HG03457 (cell line): ENCODE measurements at regions not wholly inside any gene's neighbourhood (a gene's known extent, or its start where the extent isn't known, plus 50 kb on each side); places are given as distances from the start of the nearest gene placed in this dataset.

Experiments used
- ATAC-seq: cut with Tn5 transposase; IDR thresholded peaks from one replicate; pipeline ENCODE4 v1.9.1; 2021; ENCODE audit warnings: moderate number of reproducible peaks; ENCODE audit not compliant: unreplicated experiment

DNA sequence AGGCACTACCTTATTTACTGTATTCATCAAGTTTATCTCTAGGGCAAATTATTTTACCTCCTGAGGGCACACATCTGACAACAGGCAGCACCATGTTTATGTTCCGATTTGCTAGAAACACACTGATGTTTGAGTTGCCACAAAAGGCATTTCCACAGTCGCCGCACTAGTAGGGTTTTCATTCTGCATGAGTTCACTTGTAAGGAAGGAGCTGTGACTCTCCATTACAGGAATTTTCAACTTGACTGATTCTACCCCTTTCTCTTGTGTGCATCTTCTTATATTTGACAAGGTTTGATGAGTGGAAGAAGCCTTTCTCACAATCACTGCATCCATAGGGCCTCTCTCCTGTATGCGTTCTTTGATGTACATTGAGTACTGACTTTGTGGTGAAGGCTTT lies 455.9 kb upstream of the CNTN5 start:
- no peak for ATAC-seq

DNA sequence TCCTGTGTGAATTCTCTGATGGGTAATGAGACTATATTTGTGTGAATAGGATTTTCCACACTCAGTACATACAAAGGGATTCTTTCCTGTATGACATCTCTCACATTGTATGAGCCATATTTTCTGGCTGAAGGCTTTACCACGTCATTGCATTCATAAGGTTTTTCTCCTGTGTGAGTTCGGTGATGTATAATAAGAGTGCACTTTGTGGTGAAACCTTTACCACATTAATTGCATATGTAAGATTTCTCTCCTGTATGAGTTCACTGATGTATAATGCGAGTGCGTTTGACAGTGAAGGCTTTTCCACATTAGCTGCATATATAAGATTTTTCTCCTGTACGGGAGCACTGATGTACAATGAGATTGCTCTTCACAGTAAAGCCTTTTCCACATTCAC lies 455.4 kb upstream of the CNTN5 start:
- ATAC-seq = no peak

DNA sequence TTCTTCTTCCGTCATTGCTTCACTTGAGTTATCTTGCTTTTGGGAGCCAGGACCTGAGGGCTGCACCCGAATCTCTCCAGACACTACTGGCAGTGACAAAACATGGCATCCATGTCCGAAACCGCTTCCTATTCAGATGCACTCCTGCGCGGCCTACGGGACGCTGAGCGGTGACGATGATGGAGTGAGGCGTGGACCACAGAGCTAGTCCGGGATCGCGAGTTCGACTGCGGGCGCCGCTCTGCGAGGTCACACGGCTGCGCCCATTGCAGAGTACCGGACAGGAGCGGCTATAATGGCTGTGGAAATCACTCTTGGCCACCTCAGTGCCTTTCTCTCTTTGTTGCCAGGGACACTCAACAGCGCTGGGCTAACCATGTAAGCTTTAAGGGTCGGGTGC lies 453.8 kb upstream of the CNTN5 start:
- ATAC-seq = no peak

DNA sequence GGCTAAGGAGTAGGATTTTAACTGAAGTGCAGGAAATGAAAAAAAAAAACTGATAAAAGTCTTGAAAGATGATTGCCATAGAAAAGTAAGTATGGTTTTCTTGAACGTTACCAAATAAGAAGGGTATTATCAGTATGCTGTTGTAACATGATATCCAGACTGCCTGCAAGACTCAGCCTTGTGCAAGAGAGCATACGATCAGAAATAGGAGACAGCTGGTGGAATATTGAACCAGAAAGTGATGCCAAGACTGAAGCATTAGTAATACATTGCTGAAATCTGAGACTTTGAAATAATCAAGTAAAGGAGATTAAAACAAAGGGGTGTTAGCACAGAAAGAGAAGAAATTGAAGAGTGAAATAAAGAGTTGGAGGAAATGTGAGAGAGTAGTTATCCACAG lies 452.7 kb upstream of the CNTN5 start:
- ATAC-seq = no peak

DNA sequence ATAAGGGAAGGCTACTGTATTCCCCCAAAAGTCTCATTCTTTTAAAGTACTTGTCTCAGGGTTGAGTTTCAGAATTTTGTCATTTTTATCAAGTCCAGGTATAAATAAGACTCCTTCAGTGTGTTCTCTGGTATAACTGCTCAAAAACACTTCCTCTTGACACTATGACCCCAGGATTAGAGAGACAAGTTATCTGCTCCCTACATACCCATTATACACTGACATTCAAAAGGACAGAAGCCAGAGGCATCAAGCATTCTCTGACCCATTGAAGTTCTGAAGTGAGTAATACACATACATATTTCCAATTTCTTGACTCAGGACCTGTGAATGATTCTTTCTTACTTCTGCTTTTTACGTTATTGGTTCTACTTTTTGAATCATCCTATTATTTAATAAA lies 447.8 kb upstream of the CNTN5 start:
- no peak for ATAC-seq

DNA sequence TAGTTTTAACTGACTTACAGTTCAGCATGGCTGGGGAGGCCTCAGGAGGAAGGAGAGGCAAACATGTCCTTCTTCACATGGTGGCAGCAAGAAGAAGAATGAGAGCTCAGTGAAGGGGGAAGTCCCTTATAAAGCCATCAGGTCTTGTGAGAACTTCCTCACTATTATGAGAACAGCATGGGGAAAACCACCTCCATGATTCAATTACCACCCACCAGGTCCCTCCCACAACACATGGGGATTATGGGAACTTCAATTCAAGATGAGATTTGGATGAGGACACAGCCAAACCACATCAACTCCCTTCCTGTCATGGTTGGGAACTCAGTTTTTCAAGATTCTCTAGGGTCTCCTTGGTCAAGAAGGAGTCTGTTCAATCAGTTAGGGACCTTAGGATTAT lies 432.9 kb upstream of the CNTN5 start:
- ATAC-seq = no peak

DNA sequence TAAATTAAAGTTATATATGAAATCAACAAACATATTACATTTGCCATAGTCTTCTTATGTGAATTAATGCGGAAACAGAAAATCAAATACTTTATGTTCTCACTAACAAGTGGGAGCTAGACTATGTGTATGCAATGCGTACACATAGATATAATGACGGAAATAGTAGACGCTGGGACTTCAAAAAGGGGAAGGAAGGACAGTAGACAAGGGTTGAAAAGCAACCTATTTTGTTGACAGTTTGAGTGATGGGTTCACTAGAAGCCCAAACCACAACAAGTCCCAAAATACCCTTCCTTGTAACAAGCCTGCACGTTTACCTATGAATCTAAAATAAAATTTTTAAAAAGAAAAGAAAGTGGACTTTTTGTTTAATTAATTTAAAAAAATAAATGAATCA lies 430.8 kb upstream of the CNTN5 start:
- ATAC-seq = no peak

DNA sequence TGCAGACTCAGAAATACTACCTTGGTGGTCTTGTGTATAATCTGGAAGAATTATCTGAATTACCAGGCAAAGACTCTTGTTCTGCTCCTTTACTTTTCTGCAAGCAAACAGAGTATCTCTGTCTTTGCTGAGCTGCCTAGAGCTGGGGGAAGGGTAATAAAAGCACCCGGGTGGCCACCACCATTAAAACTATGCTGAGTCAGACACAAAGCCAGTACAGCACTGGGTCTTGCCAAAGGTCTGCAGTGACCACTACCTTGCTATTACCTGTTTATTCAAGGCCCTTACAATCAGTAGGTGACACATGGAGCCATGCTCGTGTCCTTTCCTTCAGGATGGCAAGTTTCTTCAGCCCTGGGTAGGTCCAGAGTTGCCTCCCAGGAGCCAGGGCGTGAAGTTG lies 420.6 kb upstream of the CNTN5 start:
- ATAC-seq = no peak

DNA sequence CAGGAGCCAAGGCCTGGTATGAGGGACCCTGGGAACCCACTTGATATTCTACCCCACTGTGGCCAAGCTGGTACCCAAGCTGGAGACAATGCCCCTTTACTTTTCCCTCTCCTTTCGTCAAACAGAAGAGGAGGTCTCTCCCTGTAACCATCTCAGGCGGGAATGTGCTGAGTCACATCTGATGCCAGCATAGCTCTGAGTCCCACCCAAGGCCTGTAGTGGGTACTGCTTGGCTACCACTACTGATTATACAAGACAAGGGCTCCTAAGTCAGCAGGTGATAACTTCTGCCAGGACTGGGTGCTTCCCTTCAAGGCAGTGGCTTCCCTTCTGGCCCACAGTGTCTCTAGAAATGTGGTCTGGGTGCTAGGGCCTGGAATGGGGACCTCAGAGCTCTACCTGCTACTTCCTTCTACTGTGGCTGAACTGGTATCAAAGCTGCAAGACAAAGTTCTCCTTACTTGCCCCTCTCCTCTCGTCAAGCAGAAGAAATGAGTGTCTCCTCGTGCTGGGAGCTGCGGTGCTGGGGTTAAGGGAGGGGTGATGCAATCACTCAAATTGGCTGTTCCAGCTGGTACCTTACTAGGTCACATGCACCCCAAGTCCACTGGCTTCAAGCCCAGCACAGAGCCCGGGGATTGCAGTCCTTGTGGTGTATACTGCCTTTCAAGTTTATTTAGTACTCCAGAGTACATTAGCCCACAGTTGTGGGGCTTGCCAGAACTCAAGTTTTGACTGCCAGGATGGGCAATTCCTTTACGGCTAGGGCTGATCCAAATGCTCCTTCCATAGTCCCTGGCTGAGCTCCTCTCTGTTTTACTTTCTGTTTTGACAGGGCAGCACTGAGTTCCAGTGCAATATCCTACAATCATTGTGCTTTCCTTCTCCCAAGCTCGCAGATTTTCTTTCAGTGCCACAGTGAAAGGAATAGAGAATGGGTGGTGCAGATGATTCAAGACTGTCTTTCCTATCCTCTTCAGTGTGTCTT lies 419.7 kb upstream of the CNTN5 start:
- ATAC-seq = no peak

DNA sequence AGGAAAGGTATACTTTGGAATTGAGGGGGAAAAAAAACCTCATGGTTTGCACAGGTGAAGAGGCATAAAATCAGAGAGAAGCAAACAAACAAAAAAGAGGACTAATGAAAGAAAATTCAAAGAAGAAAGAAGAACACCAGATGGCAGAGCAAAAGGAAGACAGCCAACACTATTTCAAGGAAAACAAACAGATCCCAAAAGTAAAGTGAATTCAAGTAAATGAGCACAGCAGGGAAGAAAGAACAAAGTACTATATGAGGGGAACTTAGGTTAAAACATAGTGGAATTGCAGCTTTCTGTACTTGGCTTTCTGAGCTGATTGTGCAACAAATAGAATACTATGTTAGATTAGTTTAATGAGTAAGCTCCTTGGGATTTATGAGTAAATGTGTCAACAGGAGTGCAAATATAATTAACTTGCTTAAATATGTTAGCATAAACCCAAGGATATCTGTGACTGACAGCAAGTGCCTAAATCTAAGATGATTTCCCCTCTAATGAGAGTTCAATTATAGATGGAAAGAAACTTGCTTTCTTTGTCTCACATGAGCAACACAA lies 404.6 kb upstream of the CNTN5 start:
- no peak for ATAC-seq

DNA sequence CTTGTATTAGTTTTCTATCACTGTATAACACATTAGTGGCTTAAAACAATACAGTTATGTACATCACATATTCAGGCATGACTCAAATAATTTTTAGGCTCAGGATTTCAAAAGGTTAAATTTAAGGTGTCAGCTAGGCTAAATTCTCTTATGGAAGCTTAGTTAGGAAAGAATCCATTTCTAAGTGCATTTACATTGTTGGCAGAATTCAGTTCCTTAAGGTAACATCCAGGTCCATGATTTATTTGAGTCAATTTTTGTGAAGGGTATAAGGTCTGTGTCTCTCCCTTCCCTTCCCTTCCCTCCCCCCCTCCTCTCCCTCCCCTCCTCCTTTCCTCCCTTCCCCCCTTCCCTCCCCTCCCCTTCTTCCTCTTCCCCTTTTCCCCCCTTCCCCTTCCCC lies 399.0 kb upstream of the CNTN5 start:
- no peak for ATAC-seq

DNA sequence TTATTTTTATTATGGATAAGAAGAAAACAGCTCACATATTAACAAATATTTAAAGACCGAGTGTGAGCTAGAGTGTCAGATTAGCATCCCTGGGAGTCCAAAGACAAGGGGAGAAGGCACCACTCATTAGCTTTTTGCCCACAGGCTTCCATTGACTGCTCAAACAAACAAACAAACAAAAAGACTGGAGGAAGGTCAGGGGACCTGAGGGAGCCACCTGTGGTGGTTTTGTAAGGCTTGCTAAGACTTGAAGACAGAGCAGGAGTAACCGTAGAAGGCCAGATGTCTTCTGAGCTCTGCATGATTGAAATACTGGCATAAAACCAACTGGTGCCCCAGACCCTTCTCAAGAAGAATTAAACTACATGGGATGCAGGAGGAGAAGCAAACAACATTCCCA lies 395.2 kb upstream of the CNTN5 start:
- no peak for ATAC-seq

DNA sequence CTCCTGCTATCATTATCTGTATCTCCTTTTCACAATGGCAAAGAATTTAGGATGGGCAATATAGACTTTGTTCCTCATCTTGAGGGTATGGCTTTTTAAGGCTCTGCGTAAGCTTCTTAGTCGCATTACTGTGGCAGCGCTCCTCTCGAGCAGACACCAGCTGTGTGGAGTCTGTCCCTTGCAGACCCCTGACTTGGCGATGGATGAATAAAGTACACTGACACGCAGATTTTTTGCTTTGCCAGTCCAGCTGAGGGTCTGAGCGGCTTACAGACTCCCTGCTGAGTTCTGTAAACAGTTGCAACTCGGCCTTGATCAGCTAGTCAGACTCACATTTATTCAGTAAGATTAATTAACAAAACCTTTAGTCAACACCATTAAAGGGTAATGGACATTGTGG lies 390.0 kb upstream of the CNTN5 start:
- ATAC-seq = no peak

DNA sequence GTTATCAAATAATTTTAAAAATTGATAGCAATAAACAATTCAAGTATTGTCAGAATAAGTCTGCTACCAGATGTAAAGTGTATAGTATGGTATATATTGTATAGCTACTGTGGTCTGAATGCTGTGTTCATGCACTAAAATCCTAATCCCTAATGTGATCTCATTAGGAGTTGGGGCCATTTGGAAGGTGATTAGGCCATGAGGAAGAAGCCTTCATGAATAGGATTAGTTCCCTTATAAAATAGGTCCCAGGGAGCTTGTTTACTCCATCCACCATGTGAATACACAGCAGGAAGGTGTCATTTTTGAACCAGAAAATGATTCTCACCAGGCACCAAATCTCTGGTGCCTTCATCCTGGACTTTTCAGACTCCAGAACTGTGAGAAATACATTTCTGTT lies 363.0 kb upstream of the CNTN5 start:
- no peak for ATAC-seq

DNA sequence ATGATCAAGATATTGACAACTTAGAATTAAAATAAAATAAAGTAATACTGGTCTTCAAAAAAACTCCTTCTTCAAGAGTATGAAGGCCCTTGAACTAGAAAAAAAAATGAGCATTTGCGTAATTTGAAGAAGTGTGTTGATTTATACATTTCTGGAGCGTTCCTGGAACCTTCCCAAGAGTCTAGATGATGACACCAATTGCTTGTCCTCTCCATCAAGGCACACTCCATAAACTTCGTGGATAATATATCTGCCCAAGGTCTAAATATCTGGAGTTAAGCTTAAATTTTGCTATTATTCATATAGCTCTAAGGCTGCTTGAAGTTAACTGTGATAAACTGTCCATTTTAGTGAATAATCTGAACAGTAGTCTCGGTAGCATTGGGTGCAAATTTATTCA lies 361.3 kb upstream of the CNTN5 start:
- no peak for ATAC-seq

DNA sequence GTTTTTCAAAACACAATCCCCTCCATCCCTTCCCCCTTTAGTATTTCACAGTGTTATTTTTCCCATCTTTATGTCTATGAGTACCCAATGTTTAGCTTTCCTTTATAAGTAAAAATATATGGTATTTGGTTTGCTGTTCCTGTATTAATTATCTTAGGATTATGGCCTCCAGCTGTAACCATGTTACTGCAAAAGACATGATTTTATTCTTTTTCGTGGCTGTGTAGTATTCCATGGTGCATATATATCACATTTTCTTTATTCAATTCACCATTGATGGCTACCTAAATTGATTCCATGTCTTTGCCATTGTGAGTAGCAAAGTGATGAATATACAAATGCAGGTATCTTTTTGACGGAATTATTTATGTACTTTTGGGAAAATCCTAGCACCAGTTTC lies 346.4 kb upstream of the CNTN5 start:
- no peak for ATAC-seq

DNA sequence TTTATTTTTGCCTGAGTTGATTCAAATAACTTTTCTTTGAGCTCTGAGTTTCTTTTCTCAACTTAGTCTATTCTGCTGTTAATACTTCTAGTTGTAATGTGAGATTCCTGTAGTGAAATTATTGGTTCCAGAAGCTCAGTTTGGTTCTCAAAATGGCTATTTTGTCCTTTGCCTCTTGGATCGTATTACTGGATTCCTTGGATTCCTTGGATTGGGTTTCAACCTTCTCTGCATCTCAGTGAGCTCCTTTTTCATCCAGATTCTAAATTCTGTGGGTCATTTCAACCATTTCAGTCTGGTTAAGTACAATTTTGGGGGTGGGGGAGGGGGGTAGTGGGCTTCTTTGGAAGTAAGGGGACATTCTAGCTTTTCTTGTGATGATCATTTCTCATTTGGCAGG lies 341.1 kb upstream of the CNTN5 start:
- ATAC-seq = no peak

DNA sequence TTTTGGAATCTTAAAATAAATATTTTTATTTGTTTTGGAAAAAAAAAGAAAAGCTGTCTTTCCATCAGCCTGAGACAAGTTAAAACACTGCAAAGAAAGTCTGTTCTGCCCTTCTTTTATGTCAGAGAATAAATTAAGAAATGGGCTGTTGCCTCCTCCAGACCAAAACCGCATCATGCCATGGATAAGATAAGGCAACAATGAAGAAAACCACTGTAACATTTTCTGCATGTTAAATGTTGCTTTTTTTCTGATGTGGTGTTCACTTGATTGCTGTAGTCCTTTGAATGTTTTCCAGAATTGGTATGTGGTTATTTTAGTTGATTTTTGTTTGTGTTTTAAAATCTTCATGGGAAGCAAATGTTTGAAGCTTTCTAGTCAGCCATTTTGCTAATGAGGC lies 319.2 kb upstream of the CNTN5 start:
- no peak for ATAC-seq

DNA sequence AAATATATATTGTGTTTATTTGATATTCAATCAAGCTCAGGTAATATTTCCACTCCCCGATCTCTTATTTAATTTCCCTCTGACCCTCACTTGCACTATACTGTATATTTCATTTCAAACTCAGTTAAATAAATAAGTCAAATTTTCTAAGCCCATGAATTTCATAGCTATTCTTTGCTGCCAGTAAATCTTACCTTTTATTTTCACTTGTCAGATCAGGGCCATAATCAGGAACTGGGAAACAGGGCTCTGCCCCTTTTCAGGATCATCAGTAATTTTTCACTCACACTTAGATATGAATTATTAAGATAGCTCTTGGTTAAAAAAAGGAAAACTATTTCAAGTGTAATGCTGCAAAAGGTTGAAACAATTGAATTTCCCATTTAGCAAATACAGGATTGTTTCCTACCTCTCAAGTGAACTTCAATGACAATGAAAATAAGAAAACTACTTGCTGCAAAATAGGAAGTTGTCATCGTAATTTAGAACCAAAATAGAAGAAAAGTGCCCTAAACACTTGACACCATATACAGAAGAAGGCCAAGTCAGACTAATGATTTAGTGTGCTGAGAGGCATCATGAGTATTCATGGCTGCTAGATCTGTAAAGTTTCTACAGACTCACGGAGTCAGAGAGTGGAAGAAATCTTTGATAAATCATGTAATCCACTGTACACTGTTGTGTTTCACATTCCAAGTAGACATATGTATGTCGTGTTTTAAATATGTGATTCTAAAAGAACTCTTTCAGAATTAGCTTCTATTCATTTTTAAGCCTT lies 316.8 kb upstream of the CNTN5 start:
- no peak for ATAC-seq

DNA sequence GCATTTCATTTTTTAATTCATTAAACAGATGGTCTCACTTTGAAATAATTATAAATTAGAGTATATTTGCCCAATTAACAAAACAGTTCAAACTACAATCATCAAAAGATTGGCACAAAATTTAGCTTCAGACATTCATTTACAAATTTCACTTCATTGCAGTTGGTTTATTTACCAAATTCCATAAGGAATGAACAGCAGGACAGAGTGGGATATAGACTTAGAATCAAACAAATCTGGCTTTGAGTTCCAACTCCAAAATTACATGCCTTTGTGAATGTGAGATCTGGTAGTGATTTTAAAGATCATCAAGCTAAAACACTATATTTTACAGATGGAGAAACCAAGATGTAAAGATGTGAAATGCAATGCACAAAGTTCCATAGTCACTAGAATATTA lies 310.7 kb upstream of the CNTN5 start:
- no peak for ATAC-seq

DNA sequence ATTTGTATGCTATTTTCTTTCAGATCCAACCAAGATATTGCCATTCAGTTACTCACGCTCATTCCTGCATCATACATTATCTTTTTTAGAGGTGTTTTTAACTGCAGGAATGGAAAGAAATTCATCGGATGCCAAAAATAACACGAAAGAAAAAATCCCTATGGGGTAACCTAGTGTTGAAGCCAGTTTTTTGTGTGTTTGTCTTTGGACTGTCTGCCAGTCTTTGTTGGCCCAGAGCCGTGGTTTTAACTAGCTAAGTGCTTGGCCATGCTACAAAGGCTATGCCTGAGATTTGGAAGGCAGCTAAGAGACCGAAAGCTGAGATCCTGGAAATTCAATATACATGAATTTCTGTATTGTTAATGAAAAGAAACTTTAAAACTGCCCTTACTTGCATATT lies 309.8 kb upstream of the CNTN5 start:
- ATAC-seq = no peak

DNA sequence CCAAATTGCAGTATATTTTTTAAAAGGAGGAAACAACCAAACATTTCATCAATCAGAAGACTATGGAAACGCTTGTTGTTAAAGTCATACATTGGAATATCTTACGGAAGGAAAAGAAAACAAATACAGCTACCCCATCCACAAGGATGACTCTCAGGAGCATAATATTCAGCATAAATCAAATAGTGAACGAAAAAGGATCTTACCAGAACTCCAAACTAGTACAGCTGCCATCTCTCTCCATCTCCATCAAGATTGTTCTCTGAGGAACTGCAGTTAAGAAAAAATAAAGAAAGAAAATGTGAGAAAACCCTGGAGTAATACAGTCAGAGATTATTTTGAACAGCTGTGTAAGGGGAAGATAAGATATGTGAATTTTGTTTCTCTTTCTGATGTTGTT lies 299.8 kb upstream of the CNTN5 start:
- no peak for ATAC-seq
